ENCODE measurements at regions not wholly inside any gene's neighbourhood (a gene's known extent, or its start where the extent isn't known, plus 50 kb on each side); places are given as distances from the start of the nearest gene placed in this dataset.

GRCh38 chr10:4267086-4267773 is 482.2 kb upstream of the KLF6 start:
- ChIA-PET POLR2A (no interaction called here), CTCF (no interaction called here)

GRCh38 chr10:4266416-4267085 is 481.5 kb upstream of the KLF6 start:
- no peak for ATAC-seq (ENCODE audit: low read depth)

More at GRCh38 chr10:4267086-4267773, 482.2 kb upstream of the KLF6 start:
- Mint-ChIP-seq H3K36me3 (ENCODE audit: low read depth) (no peaks in the 10 kb centered on the region), H3K9me3 (no peaks in the 10 kb centered on the region), H3K27ac (no peak overlapping the region), H3K4me3 (no peak overlapping the region), H3K4me1 (peaks cover 16% of the 10 kb centered on the region), H3K27me3 (peaks cover 7% of the 10 kb centered on the region)
- intact Hi-C loops (cut with micrococcal nuclease) = no loop called here
- ATAC-seq (ENCODE audit: low read depth) (no peak), DNase-seq (no peak)
- no peak for TF ChIP-seq CTCF (IDR thresholded peaks at IDR 0.05)

GRCh38 chr10:4265964-4266363 is 481.0 kb upstream of the KLF6 start:
- DNase-seq (no peak), ATAC-seq (ENCODE audit: low read depth) (no peak)
- no peak for TF ChIP-seq CTCF (IDR thresholded peaks at IDR 0.05)
- Mint-ChIP-seq H3K9me3 (no peaks in the 10 kb centered on the region), H3K4me1 (peaks cover 16% of the 10 kb centered on the region), H3K4me3 (no peak overlapping the region), H3K27me3 (peaks cover 3% of the 10 kb centered on the region), H3K27ac (no peak overlapping the region), H3K36me3 (ENCODE audit: low read depth) (no peaks in the 10 kb centered on the region)
- ChIA-PET POLR2A (no interaction called here), CTCF (no interaction called here)
- intact Hi-C loops (cut with micrococcal nuclease) = no loop called here

More at GRCh38 chr10:4266416-4267085, 481.5 kb upstream of the KLF6 start:
- CTCF ChIA-PET = no interaction called here
- Mint-ChIP-seq H3K4me3 (no peak overlapping the region), H3K27me3 (peaks cover 7% of the 10 kb centered on the region), H3K9me3 (no peaks in the 10 kb centered on the region), H3K4me1 (peaks cover 16% of the 10 kb centered on the region), H3K36me3 (ENCODE audit: low read depth) (no peaks in the 10 kb centered on the region), H3K27ac (no peak overlapping the region)
- TF ChIP-seq CTCF (IDR thresholded peaks at IDR 0.05) = no peak
- intact Hi-C loops (cut with micrococcal nuclease) = no loop called here
- no peak for DNase-seq
- POLR2A ChIA-PET = no interaction called here

- peaks cover 13% of the 10 kb centered on the region for H3K4me1 Mint-ChIP-seq
- ChIA-PET CTCF (no interaction called here), POLR2A (no interaction called here)
- DNase-seq (no peak), ATAC-seq (ENCODE audit: low read depth) (no peak)
- H3K4me3 Mint-ChIP-seq = no peak overlapping the region
- H3K36me3 Mint-ChIP-seq (ENCODE audit: low read depth) = no peaks in the 10 kb centered on the region
- no peak overlapping the region for H3K27ac Mint-ChIP-seq
- TF ChIP-seq CTCF (IDR thresholded peaks at IDR 0.05) = no peak
- H3K9me3 Mint-ChIP-seq = no peaks in the 10 kb centered on the region
- peaks cover 2% of the 10 kb centered on the region for H3K27me3 Mint-ChIP-seq
- intact Hi-C loops (cut with micrococcal nuclease) = no loop called here
These were observed 479.3 kb upstream of the KLF6 start for GRCh38 chr10:4264209-4264865.

GRCh38 chr10:4263601-4263921 is 478.6 kb upstream of the KLF6 start:
- ATAC-seq (ENCODE audit: low read depth) = no peak
- H3K4me1 Mint-ChIP-seq = peaks cover 11% of the 10 kb centered on the region

More at GRCh38 chr10:4263601-4263921, 478.6 kb upstream of the KLF6 start:
- Mint-ChIP-seq H3K4me3 (no peak overlapping the region), H3K36me3 (ENCODE audit: low read depth) (no peaks in the 10 kb centered on the region), H3K9me3 (no peaks in the 10 kb centered on the region), H3K27me3 (peaks cover 2% of the 10 kb centered on the region), H3K27ac (no peak overlapping the region)
- intact Hi-C loops (cut with micrococcal nuclease) = no loop called here
- ChIA-PET CTCF (no interaction called here), POLR2A (no interaction called here)
- no peak for DNase-seq
- no peak for TF ChIP-seq CTCF (IDR thresholded peaks at IDR 0.05)
